Hepatocyte (in vitro differentiated cells): ENCODE measurements at regions not wholly inside any gene's neighbourhood (a gene's known extent, or its start where the extent isn't known, plus 50 kb on each side); places are given as distances from the start of the nearest gene placed in this dataset. TPM values are rescaled to one million over a fixed set of nuclear protein-coding genes. Genes with fewer than 3 reads are reported as not detected.

ENCODE experiments used
- DNase-seq: peaks from one replicate; pipeline ENCODE4 v3.0.0-alpha.2; 2016; ENCODE audit warnings: low spot score
- H2AFZ ChIP-seq: fragments of 200-600 bp; sonication (generic); 2 replicates; pipeline ENCODE4 v1.6.0; 2016; ENCODE audit warnings: antibody characterized with exemption, mild to moderate bottlenecking
- H3K27ac ChIP-seq: fragments of 200-600 bp; sonication (generic); 2 replicates; pipeline ENCODE4 v1.5.1; 2016; ENCODE audit warnings: mild to moderate bottlenecking
- H3K27me3 ChIP-seq: fragments of 200-600 bp; sonication (generic); 2 replicates; pipeline ENCODE4 v1.6.1; 2016
- H3K36me3 ChIP-seq: fragments of 200-600 bp; sonication (generic); replicated peaks from 2 replicates; pipeline ENCODE4 v1.5.1; 2016; ENCODE audit warnings: low read depth; ENCODE audit not compliant: insufficient read depth
- H3K4me1 ChIP-seq: fragments of 200-600 bp; sonication (generic); 2 replicates; pipeline ENCODE4 v1.5.1; 2016; ENCODE audit warnings: mild to moderate bottlenecking, moderate library complexity; ENCODE audit not compliant: insufficient read depth
- H3K4me2 ChIP-seq: fragments of 200-600 bp; sonication (generic); 2 replicates; pipeline ENCODE4 v1.6.0; 2016
- H3K4me3 ChIP-seq: fragments of 200-600 bp; sonication (generic); 2 replicates; pipeline ENCODE4 v1.5.1; 2016; ENCODE audit warnings: mild to moderate bottlenecking
- H3K79me2 ChIP-seq: fragments of 200-600 bp; sonication (generic); 2 replicates; pipeline ENCODE4 v1.6.0; 2017; ENCODE audit warnings: mild to moderate bottlenecking
- H3K9me2 ChIP-seq: fragments of 200-600 bp; sonication (generic); replicated peaks from 2 replicates; pipeline ENCODE4 v1.6.0; 2017; ENCODE audit warnings: mild to moderate bottlenecking; ENCODE audit not compliant: insufficient read depth
- H3K9me3 ChIP-seq: fragments of 200-600 bp; sonication (generic); 2 replicates; pipeline ENCODE4 v1.5.1; 2016; ENCODE audit warnings: low read depth, mild to moderate bottlenecking
- H4K20me1 ChIP-seq: fragments of 200-600 bp; sonication (generic); 2 replicates; pipeline ENCODE4 v1.6.0; 2016; ENCODE audit warnings: mild to moderate bottlenecking; ENCODE audit not compliant: insufficient read depth, poor library complexity, severe bottlenecking
- CTCF ChIP-seq: fragments of 200-600 bp; sonication (generic); IDR thresholded peaks from 2 replicates; pipeline ENCODE4 v1.5.1; 2016; ENCODE audit warnings: antibody characterized with exemption, mild to moderate bottlenecking; ENCODE audit not compliant: poor library complexity
- EZH2 ChIP-seq: fragments of 200-600 bp; sonication (generic); IDR thresholded peaks from 2 replicates; pipeline ENCODE4 v1.6.1; 2016; ENCODE audit warnings: antibody characterized with exemption, mild to moderate bottlenecking, borderline replicate concordance
- WGBS: methylation state at CpG from one replicate; pipeline ENCODE4 v1.1.6; 2016; ENCODE audit warnings: low lambda C conversion rate; ENCODE audit errors: missing lambda C conversion rate; 5-methylcytosine and 5-hydroxymethylcytosine counted together
- small RNA-seq: library from RNA; depleted of rRNA; stranded (forward); fragments of <200 nt; gene quantifications from one replicate; pipeline ENCODE3, GENCODE V24; 2014

GRCh38 chr7:116449441-116449840 is 50.1 kb upstream of the CAV2 start:
- no peaks in the 10 kb centered on the region for H3K27me3 ChIP-seq
- no peaks in the 10 kb centered on the region for H3K36me3 ChIP-seq
- H2AFZ ChIP-seq, result no peak overlapping the region
- no peaks in the 10 kb centered on the region for H4K20me1 ChIP-seq
- no peaks in the 10 kb centered on the region for H3K79me2 ChIP-seq
- H3K4me3 ChIP-seq, result no peak overlapping the region
- H3K9me3 ChIP-seq, result no peaks in the 10 kb centered on the region
- 71% methylated on average over 4 of the region's 4 CpGs for WGBS
- no peaks in the 10 kb centered on the region for H3K9me2 ChIP-seq
- peaks cover 15% of the 10 kb centered on the region for H3K4me1 ChIP-seq
- no peak for DNase-seq
- no peak for TF ChIP-seq EZH2
- TF ChIP-seq CTCF, result no peak
- H3K4me2 ChIP-seq, result no peak overlapping the region
- H3K27ac ChIP-seq, result no peak overlapping the region

Small RNAs in the stretch of these regions (small RNA-seq; reads per million reads assigned to genes)
- gene RF00017, result not detected
